ENCODE measurements at regions not wholly inside any gene's neighbourhood (a gene's known extent, or its start where the extent isn't known, plus 50 kb on each side); places are given as distances from the start of the nearest gene placed in this dataset.
"Not testable (repeated sequence)": the region's sequence is repeated elsewhere in the genome, so short reads cannot be mapped to it uniquely, and the experiment has no call there.

DNA sequence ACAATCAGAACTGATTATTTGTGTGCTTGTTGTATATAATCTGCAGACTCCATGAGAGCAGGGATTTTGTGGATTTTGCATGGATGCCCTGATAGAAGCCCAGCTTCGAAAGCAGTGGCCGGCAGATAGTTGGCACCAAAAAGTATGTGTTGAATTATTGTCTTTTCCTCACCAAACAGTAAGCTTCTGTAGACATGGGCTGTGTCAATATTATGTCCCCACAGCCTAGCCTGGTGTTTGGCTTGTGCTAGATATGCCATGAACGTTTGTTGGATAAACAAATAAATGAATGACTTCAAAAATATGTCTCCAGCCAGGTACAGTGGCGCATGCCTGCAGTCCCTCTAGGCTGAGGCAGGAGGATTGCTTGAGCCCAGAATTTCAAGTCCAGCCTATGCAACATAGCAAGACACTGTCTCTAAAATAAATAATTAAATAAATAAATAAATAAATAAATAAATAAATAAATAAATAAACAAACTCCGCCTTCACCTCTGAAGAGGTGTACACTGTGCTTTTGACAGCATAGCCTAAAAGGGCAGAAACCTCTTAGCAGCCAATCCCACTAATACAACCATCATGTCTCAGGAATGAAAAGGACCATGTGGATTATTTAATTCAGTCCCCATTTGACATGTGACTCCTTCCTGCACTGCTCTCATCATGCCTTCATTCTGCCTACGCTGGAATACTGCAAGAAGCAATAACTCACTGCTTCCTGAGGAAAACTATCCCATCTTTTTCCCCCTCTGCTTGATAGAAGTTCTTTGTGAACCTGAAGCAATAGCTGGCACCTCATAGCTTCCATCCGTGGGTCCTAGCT is 335.2 kb downstream of the FBXW7 start:
- no peak for DNase-seq (ENCODE audit: low read depth in 4 of 4, low spot score in 3 of 4)

- no peak for DNase-seq (ENCODE audit: low read depth in 4 of 4, low spot score in 3 of 4)
Measured at GRCh38 chr4:152197211-152197610, 338.7 kb downstream of the FBXW7 start.

DNA sequence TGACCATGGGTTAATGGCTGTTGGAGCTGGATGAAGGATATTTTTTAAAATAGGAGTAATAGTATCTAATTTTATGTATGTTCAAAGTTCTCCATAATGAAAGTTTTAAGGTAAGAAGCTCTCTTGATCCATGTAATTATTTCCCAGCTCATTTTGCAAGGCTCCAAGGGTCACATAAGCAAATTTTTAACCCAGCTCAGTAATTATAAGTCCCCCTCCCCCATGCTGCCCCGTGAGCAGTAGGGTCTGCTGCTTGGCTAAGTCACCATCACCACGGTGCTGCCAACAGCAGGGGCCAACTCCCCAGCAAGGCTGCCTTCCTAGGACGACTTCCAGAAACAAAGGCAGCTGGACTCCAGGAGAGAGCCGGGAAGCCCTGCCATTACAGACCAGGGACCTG is 340.0 kb downstream of the FBXW7 start:
- peak in 1 of 4 donors; percentile 29 for DNase-seq (ENCODE audit: low read depth in 4 of 4, low spot score in 3 of 4)

DNA sequence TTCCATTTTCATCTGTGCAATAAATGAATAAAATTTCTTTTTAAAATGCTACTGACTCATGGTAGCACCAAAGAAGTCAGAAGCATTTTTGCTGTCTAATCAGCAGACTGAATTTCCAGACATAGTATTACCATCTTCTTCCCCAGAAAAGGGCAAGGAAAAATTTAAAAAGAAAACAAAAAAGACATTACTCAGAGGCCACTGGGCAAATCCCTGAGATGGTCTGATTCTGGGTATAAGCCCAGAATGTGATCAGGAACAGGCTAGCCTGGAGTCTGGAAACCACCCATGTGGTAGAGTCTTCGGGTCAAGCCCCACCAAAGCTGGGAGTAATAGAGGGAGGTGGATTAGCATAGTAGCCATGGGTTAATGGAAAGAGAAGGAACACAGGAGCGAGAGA is 342.8 kb downstream of the FBXW7 start:
- DNase-seq (ENCODE audit: low read depth in 4 of 4, low spot score in 3 of 4) = no peak

DNA sequence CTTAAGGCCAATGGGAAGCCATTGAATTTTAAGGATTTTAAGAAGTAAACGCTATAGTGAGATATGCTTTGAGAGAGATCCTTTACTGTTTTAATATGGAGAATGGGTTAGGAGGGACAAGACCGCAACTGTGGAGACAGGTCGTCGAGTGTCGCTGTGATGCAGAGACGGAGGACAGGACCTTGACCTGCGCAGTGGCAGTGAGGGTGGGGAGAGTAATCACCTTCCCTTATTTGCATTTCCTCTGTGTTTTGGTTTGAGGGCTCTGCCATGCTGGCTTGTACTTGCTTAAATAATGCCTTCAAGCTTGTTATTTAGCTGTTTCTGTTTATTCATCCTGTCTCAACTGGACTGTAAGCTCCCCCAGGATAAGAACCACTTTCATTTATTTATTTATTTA is 345.0 kb downstream of the FBXW7 start:
- no peak for DNase-seq (ENCODE audit: low read depth in 4 of 4, low spot score in 3 of 4)

- no peak for DNase-seq (ENCODE audit: low read depth in 4 of 4, low spot score in 3 of 4)
Measured at GRCh38 chr4:152189451-152190179, 346.3 kb downstream of the FBXW7 start.

DNA sequence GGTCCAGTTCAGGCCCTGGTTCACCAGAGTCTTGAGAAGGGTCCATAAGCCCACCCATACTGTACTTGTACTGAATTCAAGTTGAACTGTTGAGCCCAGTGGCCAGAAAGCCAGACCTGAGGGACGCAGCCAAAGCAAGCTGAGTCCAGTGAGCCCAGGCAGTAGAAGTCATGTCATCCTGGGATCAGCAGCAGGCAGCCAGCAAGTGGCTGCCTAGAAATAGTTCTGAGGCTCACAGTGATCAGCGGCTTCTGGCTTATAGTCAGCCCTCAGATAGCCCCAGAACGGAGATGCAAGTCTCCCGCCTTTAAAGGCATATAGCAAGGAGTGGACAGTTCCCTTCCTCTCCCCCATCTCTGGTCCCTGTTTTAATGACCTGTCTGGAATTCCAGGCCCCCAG is 347.1 kb downstream of the FBXW7 start:
- no peak for DNase-seq (ENCODE audit: low read depth in 4 of 4, low spot score in 3 of 4)

- no peak for DNase-seq (ENCODE audit: low read depth in 4 of 4, low spot score in 3 of 4)
Measured at GRCh38 chr4:152187693-152188092, 348.2 kb downstream of the FBXW7 start.

DNA sequence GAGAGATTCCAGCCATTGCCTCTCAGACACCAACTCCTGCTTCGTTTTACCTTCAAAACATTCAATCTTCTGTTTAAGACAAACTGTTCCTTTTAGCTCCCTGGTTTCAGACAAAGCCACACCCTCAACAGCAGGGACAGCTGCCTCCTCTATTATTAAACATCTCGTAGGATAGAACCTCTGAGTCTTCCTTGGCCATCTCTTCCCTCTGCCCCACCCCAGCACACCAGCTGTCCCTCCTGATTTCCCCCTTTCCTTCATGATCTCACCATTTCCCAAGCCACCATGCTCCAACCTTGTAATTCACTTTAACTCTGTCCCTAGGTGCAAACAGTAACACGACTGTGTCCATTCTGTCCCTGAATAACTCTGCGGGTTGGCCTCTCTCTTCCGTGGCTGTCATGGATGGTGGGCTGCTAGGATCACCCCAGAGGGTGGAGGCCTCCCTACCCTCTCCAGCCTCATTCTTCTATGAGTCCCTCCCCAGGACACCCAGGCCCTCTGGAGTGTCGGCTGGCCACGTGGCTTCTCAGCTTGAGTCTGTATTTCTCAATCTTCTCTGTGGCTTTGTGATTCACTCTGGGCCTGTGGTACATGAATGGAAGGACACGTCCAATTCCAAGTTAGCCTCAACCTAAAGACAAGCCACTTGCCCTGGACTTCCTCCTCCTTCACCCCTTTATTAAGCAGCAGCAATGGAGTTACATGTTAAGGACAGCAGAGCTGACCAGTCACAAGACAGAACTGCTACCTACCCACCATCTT is 349.9 kb downstream of the FBXW7 start:
- no peak for DNase-seq (ENCODE audit: low read depth in 4 of 4, low spot score in 3 of 4)

- DNase-seq (ENCODE audit: low read depth in 4 of 4, low spot score in 3 of 4) = no peak
Measured at GRCh38 chr4:152181150-152181549, 354.7 kb downstream of the FBXW7 start.

DNA sequence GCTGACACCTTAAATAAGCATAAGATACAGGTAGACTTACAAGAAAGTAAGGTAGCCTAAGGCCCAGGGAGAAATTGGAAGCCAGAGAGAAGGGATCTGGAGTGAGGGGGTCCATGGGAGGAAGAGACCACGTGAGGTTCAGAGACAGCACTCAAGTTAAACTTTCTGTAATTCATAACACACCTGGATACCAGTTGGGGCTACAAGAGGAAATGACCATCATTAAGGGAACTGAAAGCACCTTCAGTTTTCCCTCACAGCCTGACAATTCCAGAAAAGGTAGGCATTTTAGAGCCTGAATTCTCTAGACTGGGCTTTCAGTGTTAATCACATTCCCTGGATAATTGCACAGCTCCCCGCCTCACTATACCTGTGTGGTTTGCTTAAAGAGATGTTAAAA is 355.5 kb downstream of the FBXW7 start:
- DNase-seq (ENCODE audit: low read depth in 4 of 4, low spot score in 3 of 4) = no peak

DNA sequence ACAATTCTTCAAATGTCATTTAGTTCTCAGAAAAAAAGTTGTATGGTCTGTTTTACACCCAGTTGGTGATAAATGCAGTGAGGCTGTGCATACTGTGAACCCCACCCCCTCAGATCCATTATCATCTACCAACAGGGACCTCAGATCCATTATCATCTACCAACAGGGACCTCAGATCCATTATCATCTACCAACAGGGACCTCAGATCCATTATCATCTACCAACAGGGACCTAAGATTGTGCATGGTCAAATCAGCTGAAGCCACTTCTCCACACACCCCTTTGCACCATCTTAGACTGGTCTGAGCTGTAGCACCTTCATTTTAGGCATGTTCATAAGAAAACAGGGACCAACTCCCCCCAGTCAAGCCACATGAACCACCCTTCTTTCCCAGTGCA is 358.4 kb downstream of the FBXW7 start:
- not testable (repeated sequence) for DNase-seq (ENCODE audit: low read depth in 4 of 4, low spot score in 3 of 4)

DNA sequence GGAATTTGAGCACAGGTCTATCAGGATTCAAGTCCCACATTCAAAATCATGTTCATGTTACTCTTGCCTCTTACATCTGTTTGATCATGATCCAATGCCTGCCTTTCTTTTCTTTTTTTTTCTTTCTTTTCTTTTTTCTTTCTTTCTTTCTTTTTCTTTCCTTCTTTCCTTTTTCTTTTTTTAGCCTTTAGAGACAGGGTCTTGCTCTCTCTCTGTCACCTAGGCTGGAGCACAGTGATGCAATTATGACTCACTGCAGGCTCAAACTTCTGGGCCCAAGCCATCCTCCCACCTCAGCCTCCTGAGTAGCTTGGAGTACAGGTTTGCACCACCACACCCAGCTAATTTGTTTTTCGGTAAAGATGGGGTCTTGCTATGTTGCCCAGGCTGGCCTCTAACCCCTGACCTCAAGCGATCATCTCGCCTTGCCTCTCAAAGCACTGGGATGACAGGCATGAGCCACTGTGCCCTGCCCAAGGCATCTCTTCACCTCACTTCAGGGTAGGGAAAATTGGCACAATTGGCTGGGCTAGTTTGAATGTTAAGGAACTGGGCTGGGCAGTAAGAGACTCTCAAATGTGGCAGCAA is 359.2 kb downstream of the FBXW7 start:
- DNase-seq (ENCODE audit: low read depth in 4 of 4, low spot score in 3 of 4) = no peak

- DNase-seq (ENCODE audit: low read depth in 4 of 4, low spot score in 3 of 4) = no peak
Measured at GRCh38 chr4:152175586-152175985, 360.3 kb downstream of the FBXW7 start.

GRCh38 chr4:152172146-152172545 is 363.7 kb downstream of the FBXW7 start:
- no peak for DNase-seq (ENCODE audit: low read depth in 4 of 4, low spot score in 3 of 4)

DNA sequence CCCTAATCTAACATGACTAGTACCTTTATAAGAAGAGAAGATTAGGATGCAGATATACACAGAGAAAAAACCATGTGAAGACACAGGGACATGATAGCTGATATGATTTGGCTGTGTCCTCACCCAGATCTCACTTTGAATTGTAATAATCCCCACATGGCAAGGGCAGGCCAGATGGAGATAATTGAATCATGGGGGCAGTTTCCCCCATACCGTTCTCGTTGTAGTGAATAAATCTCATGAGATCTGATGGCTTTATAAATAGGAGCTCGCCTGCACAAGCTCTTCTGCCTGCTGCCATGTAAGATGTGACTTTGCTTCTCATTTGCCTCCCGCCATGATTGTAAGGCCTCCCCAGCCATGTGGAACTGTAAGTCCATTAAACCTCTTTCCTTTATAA is 364.3 kb downstream of the FBXW7 start:
- no peak for DNase-seq (ENCODE audit: low read depth in 4 of 4, low spot score in 3 of 4)

DNA sequence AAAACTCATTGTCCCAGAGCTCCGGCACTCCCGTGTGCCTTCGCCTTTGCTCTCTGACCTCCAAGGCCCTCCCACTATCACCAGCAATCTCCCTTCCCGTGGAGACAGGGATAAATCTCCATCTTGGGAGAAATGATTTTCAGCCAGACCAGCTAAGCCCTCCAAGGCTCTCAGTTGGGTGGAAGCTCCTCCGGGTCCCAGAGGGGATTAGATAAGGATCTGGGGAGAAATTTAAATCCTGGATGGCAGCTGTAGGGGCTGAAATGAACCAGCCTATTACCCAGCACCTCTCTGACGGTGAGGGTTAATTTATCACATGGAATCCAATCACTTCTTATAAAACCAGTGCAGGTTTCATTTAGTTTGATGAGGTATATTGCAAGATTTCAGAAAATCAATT is 366.2 kb downstream of the FBXW7 start:
- no peak for DNase-seq (ENCODE audit: low read depth in 4 of 4, low spot score in 3 of 4)

GRCh38 chr4:152168987-152169616 is 366.8 kb downstream of the FBXW7 start:
- no peak for DNase-seq (ENCODE audit: low read depth in 4 of 4, low spot score in 3 of 4)

- peak; percentile 19 to 40 (median 21) for DNase-seq (ENCODE audit: low read depth in 4 of 4, low spot score in 3 of 4)
Measured at GRCh38 chr4:152166567-152166966, 369.3 kb downstream of the FBXW7 start.

- DNase-seq (ENCODE audit: low read depth in 4 of 4, low spot score in 3 of 4) = no peak
Measured at GRCh38 chr4:152165846-152166245, 370.0 kb downstream of the FBXW7 start.

GRCh38 chr4:152165146-152165545 is 370.7 kb downstream of the FBXW7 start:
- no peak for DNase-seq (ENCODE audit: low read depth in 4 of 4, low spot score in 3 of 4)

All from left renal pelvis (tissue), 4 donors.